Osteoblast (primary cell): ENCODE measurements at regions not wholly inside any gene's neighbourhood (a gene's known extent, or its start where the extent isn't known, plus 50 kb on each side); places are given as distances from the start of the nearest gene placed in this dataset.

Experiments
- DNase-seq: peaks from one replicate; pipeline ENCODE4 v3.0.0; 2011; ENCODE audit warnings: low spot score, mixed read lengths; ENCODE audit not compliant: insufficient read length; ENCODE audit errors: missing footprints
- H2AFZ ChIP-seq: 2 replicates; pipeline ENCODE4 v1.6.0; 2011; ENCODE audit warnings: mild to moderate bottlenecking, low read length
- H3K27ac ChIP-seq: 2 replicates; pipeline ENCODE4 v1.5.1; 2011; ENCODE audit warnings: mild to moderate bottlenecking, low read depth, low read length, moderate library complexity
- H3K27me3 ChIP-seq: 2 replicates; pipeline ENCODE4 v1.6.0; 2012; ENCODE audit warnings: mild to moderate bottlenecking, control low read depth, inconsistent platforms, low read length, moderate library complexity; ENCODE audit not compliant: insufficient read depth
- H3K36me3 ChIP-seq: 2 replicates; pipeline ENCODE4 v1.5.1; 2011; ENCODE audit warnings: mild to moderate bottlenecking, low read length, control low read depth, moderate library complexity; ENCODE audit not compliant: insufficient read depth
- H3K4me1 ChIP-seq: 2 replicates; pipeline ENCODE4 v1.5.1; 2011; ENCODE audit warnings: mild to moderate bottlenecking, low read length, control low read depth, moderate library complexity; ENCODE audit not compliant: insufficient read depth
- H3K4me2 ChIP-seq: 2 replicates; pipeline ENCODE4 v1.6.0; 2011; ENCODE audit warnings: mild to moderate bottlenecking, low read length; ENCODE audit not compliant: insufficient read depth
- H3K4me3 ChIP-seq: fragments of 200-600 bp; sonication (generic); 3 replicates; pipeline ENCODE4 v1.5.1; 2012; ENCODE audit warnings: mild to moderate bottlenecking, low read length, inconsistent platforms; ENCODE audit not compliant: insufficient read depth
- H3K79me2 ChIP-seq: 2 replicates; pipeline ENCODE4 v1.6.0; 2012; ENCODE audit warnings: mild to moderate bottlenecking, low read length, control low read depth, inconsistent platforms; ENCODE audit not compliant: insufficient read depth
- H3K9me3 ChIP-seq: 2 replicates; pipeline ENCODE4 v1.5.1; 2011; ENCODE audit warnings: low read depth, low read length, control low read depth
- H4K20me1 ChIP-seq: 2 replicates; pipeline ENCODE4 v1.6.0; 2012; ENCODE audit warnings: mild to moderate bottlenecking, low read length, control low read depth; ENCODE audit not compliant: insufficient read depth
- CTCF ChIP-seq: IDR thresholded peaks from 2 replicates; pipeline ENCODE4 v1.5.1; 2011; ENCODE audit warnings: mild to moderate bottlenecking, low read depth, low read length, moderate library complexity; ENCODE audit errors: extremely low read depth

DNA sequence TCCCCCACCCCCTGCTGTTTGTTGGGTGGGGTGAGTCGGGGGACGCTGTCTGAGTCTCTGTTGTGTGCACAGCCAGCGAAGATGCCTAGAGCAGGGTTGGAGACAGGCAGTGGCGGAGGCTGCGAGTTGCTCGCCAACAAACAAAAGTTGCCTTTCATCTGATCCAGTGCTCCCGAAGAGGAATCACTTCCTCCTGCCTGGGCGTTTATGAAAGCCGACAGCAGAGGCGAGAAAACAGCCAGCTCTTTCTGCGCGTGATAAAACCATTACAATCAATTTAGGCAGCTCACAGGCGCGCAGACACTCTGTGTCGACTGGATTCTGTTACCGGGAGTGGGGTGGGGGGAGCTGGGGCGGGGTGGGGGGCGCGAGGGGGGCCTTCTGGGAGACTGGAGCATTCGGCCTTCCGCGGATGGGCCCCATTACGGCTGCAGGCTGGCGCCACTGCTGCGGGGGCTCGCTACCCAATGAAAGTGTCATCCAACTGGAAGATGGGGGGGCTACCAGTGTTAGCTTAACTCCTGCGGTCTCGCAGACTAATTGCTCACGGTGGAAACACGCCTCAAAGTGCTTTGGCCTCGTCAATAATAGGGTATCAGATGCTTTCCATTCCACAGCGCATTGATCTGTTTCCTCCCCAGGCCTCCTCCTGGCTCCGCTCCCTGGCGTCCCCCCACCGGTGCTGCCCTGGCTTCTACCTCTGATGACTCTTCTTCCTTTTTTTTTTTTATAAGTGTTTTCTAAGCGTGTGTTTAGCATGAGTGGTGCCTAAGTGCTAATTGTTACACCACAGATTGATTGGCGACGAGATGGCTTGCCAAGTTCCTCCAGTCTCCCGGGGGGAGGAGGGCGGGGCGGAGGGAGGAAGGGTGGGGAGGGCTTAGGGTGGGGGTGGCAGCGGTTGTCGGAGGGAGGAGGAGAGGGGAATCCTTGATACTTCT is 678.4 kb downstream of the MED13L start:
- H3K79me2 ChIP-seq = no peaks in the 10 kb centered on the region
- H3K4me2 ChIP-seq = peak overlapping the region; percentile 29
- no peak overlapping the region for H3K4me3 ChIP-seq
- DNase-seq = no peak
- no peaks in the 10 kb centered on the region for H3K4me1 ChIP-seq
- H3K27ac ChIP-seq = no peak overlapping the region
- TF ChIP-seq CTCF = no peak
- H3K36me3 ChIP-seq = no peaks in the 10 kb centered on the region
- H3K27me3 ChIP-seq = peaks cover 11% of the 10 kb centered on the region
- no peaks in the 10 kb centered on the region for H3K9me3 ChIP-seq
- H2AFZ ChIP-seq = no peak overlapping the region
- no peaks in the 10 kb centered on the region for H4K20me1 ChIP-seq

DNA sequence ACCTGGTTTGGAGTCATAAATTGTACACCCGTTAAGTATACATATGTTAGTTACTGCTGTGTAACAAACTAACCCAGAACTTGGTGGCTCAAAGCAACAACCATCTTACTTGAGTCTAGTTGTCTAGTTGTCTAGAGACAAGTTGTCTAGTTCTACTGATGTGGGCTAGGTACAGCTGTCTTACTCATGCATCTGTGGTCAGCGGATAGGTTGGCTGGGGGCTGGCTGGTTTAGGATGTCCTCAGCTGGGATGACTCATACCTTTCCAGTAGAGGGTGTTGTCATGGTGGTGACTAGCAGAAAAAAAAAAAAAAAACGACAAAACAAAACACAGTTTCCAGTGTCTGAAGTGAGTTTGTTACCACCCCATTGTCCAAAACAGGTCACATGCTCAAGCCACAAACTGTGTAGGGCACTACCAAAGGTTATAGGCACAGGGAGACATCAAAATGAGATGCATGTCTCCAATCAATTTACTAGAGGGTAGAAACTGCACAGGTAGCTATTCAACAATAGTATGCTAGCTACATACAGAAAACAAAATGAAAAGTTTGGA is 680.3 kb downstream of the MED13L start:
- Histone ChIP-seq H3K4me2 (no peak overlapping the region), H3K79me2 (no peaks in the 10 kb centered on the region), H3K27ac (no peak overlapping the region), H2AFZ (no peak overlapping the region), H3K9me3 (no peaks in the 10 kb centered on the region), H3K27me3 (peaks cover 11% of the 10 kb centered on the region), H3K4me3 (no peak overlapping the region), H4K20me1 (no peaks in the 10 kb centered on the region), H3K36me3 (no peaks in the 10 kb centered on the region), H3K4me1 (no peaks in the 10 kb centered on the region)
- no peak for DNase-seq
- TF ChIP-seq CTCF = no peak

DNA sequence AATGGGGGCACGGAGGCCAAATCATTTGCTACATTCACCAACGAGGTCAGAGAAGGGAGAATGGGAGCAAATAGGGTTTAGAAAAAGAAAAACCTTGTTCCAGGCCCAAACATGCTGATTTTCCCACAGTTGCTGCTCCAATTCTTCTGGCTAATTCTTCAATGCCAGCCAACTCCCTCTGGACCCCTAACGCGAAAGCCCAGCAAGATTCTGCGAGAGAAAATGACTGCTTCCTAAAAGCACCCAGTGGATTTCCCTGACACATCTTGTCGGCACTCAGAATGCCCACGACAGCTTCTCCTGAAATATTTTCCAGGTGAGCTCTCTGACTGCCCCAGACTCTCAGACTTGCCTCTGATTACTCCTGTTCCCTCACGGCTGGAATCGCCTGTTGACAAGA is 689.4 kb downstream of the MED13L start:
- H3K4me3 ChIP-seq = no peak overlapping the region
- no peaks in the 10 kb centered on the region for H3K27me3 ChIP-seq
- H3K79me2 ChIP-seq = no peaks in the 10 kb centered on the region
- no peak overlapping the region for H2AFZ ChIP-seq
- H3K9me3 ChIP-seq = no peaks in the 10 kb centered on the region
- no peaks in the 10 kb centered on the region for H3K4me1 ChIP-seq
- H3K36me3 ChIP-seq = no peaks in the 10 kb centered on the region
- TF ChIP-seq CTCF = no peak
- H3K27ac ChIP-seq = no peak overlapping the region
- no peaks in the 10 kb centered on the region for H4K20me1 ChIP-seq
- no peak for DNase-seq
- no peak overlapping the region for H3K4me2 ChIP-seq

GRCh38 chr12:115584156-115584555 is 693.3 kb downstream of the MED13L start:
- H3K4me2 ChIP-seq = no peak overlapping the region
- no peak overlapping the region for H2AFZ ChIP-seq
- no peaks in the 10 kb centered on the region for H4K20me1 ChIP-seq
- no peak for DNase-seq
- H3K4me1 ChIP-seq = no peaks in the 10 kb centered on the region
- TF ChIP-seq CTCF = no peak
- H3K27me3 ChIP-seq = no peaks in the 10 kb centered on the region
- no peak overlapping the region for H3K4me3 ChIP-seq
- no peaks in the 10 kb centered on the region for H3K9me3 ChIP-seq
- no peak overlapping the region for H3K27ac ChIP-seq
- no peaks in the 10 kb centered on the region for H3K36me3 ChIP-seq
- H3K79me2 ChIP-seq = no peaks in the 10 kb centered on the region
